ENCODE measurements at regions not wholly inside any gene's neighbourhood (a gene's known extent, or its start where the extent isn't known, plus 50 kb on each side); places are given as distances from the start of the nearest gene placed in this dataset.

GRCh38 chr2:240341064-240341463, 94.4 kb upstream of the GPC1 start:
- no peak for DNase-seq (ENCODE audit: low read depth in 2 of 2)

- DNase-seq (ENCODE audit: low read depth in 2 of 2) = no peak
Observed at GRCh38 chr2:240343548-240343947, 91.9 kb upstream of the GPC1 start.

GRCh38 chr2:240344904-240345303, 90.6 kb upstream of the GPC1 start:
- DNase-seq (ENCODE audit: low read depth in 2 of 2) = no peak

DNA sequence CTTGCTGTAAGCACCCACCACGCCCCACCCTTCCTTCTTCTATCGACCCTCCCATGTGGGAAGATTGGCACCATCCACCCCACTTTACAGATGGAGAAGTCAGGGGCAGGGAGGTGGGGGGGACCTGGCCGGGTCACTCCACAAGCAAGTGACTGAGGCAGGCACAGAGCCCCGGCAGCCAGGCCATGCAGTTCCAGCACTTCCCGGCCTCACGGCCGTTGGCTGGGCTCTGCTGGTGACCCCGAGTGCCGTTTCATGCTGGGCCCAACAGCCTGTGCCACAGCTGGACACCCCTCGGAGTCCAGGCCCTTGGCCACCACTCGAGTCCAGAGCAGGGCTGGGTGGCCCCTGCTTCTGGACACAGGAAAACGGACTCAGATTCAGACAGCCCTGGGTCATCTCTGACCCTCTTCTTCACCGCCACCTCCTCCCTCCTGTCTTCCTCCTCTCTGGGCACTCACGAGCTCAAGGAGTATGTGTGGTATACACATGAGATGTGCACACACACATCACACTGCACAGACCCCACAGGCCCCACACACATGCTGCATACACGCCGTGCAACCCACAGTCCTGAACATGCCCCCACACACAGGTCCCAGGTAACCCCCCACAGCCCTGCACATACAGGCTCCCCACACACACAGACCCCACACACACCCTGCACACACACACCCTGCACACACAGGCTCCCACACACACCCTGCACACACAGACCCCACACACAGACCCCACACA, 89.3 kb upstream of the GPC1 start:
- no peak for DNase-seq (ENCODE audit: low read depth in 2 of 2)

DNA sequence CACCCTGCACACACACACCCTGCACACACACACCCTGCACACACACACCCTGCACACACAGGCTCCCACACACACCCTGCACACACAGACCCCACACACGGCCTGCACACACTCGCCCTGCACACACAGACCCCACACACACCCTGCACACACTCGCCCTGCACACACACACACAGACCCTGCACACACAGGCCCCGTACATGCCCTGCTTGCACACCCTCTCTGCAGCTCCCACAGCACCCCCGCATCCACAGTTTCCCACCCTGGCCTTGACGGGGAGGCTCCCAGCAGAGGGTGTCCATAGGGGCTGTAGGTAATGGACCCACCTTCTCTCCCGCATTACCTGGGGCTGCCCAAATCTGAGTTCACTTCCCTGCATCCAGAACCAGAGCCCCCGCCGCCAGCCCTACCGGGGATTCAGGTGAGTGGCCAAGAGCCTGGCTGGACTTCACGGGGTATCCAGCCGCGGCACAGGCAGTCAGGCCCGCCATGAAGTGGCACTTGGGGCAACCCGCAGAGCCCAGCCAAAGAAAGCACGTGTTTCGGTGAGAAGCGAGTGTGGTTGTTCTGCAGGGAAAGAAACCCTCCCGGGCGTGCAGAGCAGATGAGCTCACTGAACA, 88.6 kb upstream of the GPC1 start:
- no peak for DNase-seq (ENCODE audit: low read depth in 2 of 2)

GRCh38 chr2:240347373-240347940, 88.0 kb upstream of the GPC1 start:
- DNase-seq (ENCODE audit: low read depth in 2 of 2) = no peak

DNA sequence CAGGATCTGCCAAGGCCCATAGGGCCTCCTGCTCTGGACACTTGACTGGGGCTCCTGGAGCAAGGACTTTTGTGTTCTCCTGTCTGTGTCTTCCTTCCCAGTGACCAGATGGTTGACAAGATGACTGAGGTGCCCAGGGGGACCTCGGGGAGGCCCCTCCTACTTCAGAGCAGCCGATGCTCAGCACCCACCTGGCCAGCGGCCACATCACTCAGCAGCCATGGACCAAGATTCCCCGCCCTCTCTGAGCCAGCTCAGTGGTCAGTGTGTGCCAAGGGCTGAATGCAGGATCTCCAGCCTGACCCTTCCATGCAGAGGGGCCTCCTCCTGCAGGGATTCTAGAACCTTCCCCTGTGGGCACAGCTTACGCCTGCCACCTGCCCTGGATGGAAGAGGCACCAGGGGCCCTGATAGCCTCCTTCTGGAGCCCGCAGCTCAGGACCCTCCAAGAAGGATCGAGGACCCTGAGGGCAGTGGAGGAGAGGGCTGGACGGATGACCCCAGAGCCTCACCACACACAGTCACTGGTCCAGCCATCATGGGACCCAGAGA, 87.4 kb upstream of the GPC1 start:
- DNase-seq (ENCODE audit: low read depth in 2 of 2) = no peak

GRCh38 chr2:240348522-240348921, 86.9 kb upstream of the GPC1 start:
- DNase-seq (ENCODE audit: low read depth in 2 of 2) = no peak

DNA sequence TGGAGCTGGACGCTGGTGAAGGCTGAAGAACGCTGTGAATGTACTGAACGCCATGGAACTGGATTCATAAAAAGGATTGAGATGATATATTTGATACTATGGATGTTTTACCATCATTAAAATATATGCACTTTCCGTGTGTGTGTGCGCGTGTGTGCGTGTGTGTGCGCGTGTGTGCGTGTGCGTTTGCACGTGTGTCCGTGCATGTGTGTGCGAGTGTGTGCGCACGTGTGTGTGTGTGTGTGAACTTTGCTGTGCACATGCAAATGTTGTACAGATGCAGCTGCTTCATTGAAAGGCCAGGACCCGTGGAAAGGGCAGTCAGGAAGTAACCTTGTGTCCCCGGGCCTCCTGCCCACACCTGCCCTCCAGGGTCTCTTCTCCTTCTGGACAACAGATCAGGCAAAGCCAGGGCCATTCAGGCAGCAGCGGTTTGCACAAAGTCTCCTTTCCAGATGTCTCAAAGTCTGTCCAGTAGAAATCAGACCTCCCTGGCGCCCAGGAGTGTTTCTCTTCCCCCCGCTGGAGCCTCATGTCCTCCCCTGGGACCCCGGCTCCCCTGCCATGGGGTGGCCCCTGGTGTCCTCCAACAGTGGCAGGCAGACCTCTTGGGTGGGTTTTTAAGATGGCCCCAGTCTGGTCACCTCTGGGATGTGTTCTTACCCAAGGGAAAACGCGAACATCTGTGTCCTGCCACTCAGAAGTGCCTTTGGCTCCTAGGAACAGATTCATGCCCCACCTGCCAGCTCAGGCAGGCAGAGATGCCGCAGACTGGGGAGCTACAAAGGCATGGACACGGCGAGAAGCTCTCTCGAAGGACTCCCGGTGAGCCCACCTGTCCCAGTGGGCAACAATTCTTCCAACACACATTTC, 86.1 kb upstream of the GPC1 start:
- DNase-seq (ENCODE audit: low read depth in 2 of 2) = no peak

GRCh38 chr2:240350006-240350355, 85.5 kb upstream of the GPC1 start:
- DNase-seq (ENCODE audit: low read depth in 2 of 2) = no peak

DNA sequence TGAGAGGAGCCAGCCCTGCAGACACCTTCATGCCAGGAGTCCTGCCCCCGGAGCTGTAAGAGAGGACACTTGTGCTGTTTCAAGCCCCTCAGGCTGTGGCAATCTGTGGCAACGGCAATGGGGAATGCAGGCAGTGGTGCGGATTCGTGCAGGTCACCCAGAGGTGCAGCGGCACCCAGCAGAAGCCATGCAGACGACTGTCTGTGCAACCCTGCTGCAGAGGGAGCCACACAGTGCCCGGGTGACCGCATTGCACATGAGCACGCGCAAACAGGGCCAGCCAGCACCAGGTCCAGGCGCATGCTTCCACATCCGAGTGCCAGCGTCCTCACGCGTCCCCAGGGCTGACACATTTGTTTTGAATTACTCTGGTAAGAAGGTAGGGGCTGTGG, 84.8 kb upstream of the GPC1 start:
- no peak for DNase-seq (ENCODE audit: low read depth in 2 of 2)

DNA sequence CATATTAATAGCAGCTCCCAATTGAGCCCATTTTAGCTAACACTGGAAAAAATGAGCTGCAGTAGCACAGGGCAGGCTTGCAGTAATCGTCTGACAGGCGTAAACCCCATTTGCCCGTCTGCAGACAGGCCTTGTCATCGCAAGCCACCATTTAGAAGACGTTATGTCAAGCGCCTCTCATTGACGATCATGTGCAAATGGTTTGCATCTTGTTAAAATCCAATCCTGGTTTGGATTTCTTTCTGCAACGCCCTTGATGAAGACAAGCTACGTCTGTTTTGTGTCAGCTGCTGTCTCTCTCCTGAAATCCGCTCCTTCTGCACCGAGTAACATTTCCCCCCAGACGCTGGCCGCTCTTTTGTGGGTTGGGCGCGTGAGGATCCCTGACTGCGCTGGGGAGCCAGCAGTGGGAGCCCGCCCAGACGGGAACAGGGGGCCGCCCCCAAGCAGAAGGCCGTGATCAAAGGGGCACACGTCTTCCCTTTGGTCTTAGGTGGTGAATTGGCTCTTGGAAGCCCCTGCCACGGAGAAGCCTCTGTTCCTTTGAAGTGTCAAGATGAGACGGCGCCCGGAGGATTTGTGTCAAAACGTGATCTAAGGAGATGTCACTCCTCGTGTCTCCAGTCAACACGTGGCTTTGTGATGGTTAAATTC, 84.2 kb upstream of the GPC1 start:
- DNase-seq (ENCODE audit: low read depth in 2 of 2) = no peak

DNA sequence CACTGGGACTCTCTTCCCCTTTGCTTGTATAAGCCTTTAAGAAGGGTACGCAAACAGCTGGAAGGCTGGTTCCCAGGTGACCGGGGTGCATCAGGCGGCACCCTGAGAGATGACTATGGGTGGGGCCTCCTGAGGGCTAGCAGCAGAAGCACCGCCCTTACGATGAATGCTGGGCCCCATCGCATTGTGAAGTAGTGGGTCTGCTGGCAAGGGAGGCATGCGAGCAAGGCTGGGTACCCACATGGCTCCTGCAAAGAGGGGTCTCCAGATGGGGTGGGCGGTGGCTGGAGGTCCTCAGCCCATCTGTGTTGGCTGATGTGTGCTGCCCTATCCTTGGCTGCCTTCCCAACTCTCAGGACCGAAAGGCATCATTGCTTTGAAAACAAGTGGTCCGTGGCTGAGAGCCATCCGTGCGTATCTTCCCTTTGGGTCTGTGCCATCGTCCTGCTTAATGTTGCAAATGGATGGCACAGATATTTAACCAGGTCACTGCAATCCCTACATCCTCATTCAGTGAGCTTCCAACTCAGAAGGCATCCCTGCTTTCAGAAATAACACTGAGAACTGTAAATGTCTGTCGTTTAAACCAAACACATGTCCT, 83.5 kb upstream of the GPC1 start:
- DNase-seq (ENCODE audit: low read depth in 2 of 2) = no peak

DNA sequence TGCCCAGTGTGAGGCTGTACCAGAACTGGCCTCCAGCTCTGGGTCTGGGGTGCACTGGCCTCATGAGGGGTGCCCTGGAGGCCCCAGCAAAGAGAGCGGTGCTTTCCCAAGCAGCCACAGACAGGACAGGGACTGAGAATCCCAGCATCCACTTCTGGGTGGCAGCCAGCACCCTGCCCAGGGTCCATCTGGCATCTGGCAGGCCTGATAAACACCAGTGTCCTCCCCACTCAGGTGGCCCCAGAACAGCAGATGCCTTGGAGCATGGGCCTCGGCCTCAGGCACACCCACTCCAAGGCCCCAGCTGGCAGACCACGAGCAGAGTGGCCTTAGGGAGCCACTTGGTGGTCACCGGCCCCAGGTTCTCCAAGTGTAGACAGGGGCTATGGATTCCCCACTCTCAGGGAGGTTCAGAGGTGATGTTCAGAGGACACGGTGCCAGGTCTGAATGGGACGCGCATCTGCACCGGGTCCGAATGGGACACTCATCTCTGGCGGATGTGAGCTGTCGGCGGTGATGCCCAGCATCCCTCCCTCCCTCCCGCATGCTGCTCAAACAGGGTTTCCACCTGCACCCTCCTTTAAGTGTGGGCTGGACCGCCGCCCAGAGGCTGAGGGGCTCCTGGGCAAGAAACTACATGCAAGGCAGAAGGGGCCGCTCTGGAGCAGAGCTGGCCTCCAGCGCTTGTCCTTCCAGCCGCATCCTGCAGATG, 82.2 kb upstream of the GPC1 start:
- DNase-seq (ENCODE audit: low read depth in 2 of 2) = no peak

GRCh38 chr2:240353944-240354343, 81.5 kb upstream of the GPC1 start:
- no peak for DNase-seq (ENCODE audit: low read depth in 2 of 2)

GRCh38 chr2:240355001-240355891, 80.2 kb upstream of the GPC1 start:
- DNase-seq (ENCODE audit: low read depth in 2 of 2) = no peak

GRCh38 chr2:240355962-240356361, 79.5 kb upstream of the GPC1 start:
- DNase-seq (ENCODE audit: low read depth in 2 of 2) = no peak

DNA sequence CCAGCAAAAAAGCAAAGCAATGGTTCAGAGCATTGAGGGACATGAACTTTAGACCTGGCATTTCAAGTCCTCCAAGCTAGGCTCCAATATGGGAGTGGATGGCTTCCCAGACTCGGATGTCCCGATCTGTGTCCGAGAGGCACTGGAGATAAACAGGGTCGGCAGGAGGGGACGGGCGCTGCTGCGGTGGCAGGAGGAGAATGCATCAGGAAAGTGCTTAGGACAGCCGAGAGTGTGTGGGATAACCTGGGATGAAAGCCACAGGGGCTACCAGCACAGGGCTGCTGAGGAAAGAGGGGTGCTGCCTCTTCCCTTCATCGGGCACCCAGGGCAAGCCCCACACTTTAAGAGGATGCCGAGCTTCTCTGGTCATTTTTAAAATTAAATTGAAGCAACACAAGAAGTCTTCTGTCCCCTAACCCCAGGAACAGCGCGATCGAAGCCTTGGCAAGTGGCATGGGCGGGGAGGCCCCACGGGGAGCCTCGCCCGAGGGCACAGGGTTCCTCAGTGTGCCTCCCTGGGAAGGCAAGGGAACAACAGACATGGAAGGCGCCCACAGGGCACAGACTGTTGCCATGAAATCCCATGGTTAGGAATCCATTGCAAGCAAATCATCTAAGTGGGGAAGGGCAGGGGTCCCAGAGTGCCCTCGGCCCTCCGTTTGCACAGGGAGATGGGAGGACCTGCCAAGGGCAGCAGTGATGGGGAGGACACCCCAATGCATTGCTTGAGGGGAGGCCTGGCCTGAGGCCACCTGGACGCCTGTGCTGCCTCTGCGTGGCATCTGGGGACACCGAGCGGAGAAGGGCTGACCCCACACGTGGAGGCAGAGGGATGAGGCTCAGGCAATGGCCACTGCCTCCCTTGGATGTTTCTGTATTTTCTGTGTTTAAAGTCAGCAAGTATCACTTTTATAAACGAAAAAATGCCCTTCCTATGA, 78.5 kb upstream of the GPC1 start:
- DNase-seq (ENCODE audit: low read depth in 2 of 2) = no peak

GRCh38 chr2:240357641-240358012, 77.8 kb upstream of the GPC1 start:
- DNase-seq (ENCODE audit: low read depth in 2 of 2) = no peak
